C4-2B (cell line): ENCODE measurements at regions not wholly inside any gene's neighbourhood (a gene's known extent, or its start where the extent isn't known, plus 50 kb on each side); places are given as distances from the start of the nearest gene placed in this dataset.
"Not testable (repeated sequence)": the region's sequence is repeated elsewhere in the genome, so short reads cannot be mapped to it uniquely, and the experiment has no call there.

Experiments
- H3K27ac ChIP-seq: fragments of 450-650 bp; 2 replicates; pipeline ENCODE4 v1.5.1; 2017
- CTCF ChIP-seq: fragments of 450-650 bp; conservative IDR thresholded peaks from 2 replicates; pipeline ENCODE4 v1.5.1; 2017; ENCODE audit warnings: mild to moderate bottlenecking
- ZFX ChIP-seq: fragments of 450-650 bp; IDR thresholded peaks from 2 replicates; pipeline ENCODE4 v1.6.1; 2017

DNA sequence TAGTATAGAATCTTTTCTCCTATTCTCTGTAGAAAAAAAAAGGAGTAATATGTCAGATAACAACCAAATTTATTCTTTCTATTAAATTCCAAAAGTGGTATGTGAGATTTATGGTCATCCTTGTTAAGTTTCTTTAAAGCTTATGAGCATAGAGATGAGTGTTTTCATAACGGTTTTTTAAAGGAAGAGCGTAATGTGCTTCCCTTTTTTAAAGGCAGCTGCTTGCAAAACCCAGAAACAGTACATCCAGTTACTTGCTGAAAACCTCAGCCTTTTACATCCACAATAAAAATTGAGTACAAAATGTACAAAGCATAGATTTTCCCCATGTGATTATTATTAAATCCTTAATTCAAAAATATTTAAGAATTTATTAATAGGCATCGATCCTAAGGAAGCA lies 53.6 kb upstream of the CD163 start:
- H3K27ac ChIP-seq, result no peak overlapping the region
- no peak for TF ChIP-seq ZFX
- TF ChIP-seq CTCF, result no peak

- TF ChIP-seq ZFX (no peak), CTCF (no peak)
- peak overlapping the region; percentile 13; the same call in 1 of the 2 replicates for H3K27ac ChIP-seq
Measured at GRCh38 chr12:7555752-7556151, 52.2 kb upstream of the CD163 start.

- not testable (repeated sequence) for H3K27ac ChIP-seq
Measured at GRCh38 chr12:7554831-7555230, 51.3 kb upstream of the CD163 start.
